ENCODE measurements at regions not wholly inside any gene's neighbourhood (a gene's known extent, or its start where the extent isn't known, plus 50 kb on each side); places are given as distances from the start of the nearest gene placed in this dataset.
A peak's percentile ranks its signal among the peaks of the same experiment; 100 is the strongest.

DNA sequence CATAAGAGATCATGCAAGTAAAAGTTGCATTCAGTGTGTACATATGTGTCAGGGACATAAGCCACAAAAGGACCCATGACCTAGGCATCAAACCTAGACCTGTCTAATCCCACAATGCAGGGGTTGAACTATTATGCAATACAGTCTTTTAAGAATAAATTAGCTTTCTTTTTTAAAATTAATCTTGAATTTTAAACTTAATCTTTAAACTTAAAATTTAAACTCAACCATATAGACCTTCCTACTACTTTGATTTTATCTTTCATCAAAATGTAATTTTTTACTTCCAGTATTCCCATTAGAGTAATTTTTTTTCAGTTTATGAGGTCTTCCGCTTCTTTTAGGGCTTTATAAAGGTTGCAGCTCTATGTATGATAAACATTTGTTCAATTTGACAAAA is 702.9 kb downstream of the SUCLG1 start:
- H3K4me3 ChIP-seq (ENCODE audit: low read depth, low read length) = no peak overlapping the region
- no peak for DNase-seq (ENCODE audit: low read depth)

DNA sequence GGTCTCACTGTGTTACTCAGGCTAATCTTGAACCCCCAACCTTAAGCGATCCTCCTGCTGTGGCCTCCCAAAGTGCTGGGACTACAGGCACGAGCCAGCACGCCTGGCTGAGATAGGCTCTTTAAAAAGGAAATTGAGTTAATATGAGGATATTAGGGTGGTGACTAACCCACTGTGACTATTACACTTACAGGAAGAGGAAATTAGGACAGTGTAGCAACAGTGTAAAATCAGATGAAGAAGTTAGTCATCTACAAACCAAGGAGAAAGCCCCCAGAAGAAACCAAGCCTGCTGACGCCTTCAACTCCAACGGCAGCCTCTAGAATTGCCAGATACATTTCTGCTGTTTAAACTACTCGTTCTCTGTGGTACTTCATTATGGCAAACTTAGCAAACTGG is 711.9 kb downstream of the SUCLG1 start:
- no peak overlapping the region for H3K4me3 ChIP-seq (ENCODE audit: low read depth, low read length)
- DNase-seq (ENCODE audit: low read depth) = no peak

- DNase-seq (ENCODE audit: low read depth) = no peak
These were observed 714.2 kb downstream of the SUCLG1 start for GRCh38 chr2:83744855-83745254.

DNA sequence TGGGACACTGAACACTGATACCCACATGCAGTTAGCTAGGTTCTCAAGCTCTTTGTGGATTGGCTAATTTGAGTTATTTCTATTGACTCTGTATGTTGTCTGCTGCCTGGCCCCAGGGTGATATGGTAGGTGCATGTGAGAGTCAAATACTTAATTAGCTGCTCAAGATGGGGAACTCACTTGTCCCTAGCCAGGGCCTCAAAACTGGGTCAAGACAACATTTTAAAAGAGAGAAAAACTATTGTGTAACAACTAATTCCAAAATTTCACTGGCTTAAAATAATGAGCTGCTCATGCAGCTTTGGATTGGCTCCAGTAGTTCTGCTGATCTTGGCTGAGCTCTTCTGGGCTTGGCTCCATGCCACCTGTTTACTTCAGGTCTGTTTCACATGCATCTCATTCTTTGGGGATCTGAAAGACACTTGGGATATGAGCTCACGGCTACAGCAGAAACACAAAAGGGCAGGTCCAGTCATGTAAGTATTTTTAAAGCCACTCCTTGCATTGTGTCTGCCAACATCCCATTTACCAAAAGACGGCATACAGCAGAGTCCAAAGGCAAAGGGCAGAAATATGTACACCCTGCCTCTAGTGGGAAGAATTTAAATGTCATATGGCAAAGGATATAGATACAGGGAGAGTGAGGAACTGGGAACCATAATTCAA is 716.8 kb downstream of the SUCLG1 start:
- no peak overlapping the region for H3K4me3 ChIP-seq (ENCODE audit: low read depth, low read length)
- DNase-seq (ENCODE audit: low read depth) = peak; percentile 49

More at GRCh38 chr2:83744855-83745254, 714.2 kb downstream of the SUCLG1 start:
- no peak overlapping the region for H3K4me3 ChIP-seq (ENCODE audit: low read depth, low read length)

GRCh38 chr2:83730223-83730622 is 728.9 kb downstream of the SUCLG1 start:
- H3K4me3 ChIP-seq (ENCODE audit: low read depth, low read length) = no peak overlapping the region
- no peak for DNase-seq (ENCODE audit: low read depth)

- H3K4me3 ChIP-seq (ENCODE audit: low read depth, low read length) = no peak overlapping the region
- no peak for DNase-seq (ENCODE audit: low read depth)
These were observed 733.3 kb downstream of the SUCLG1 start for GRCh38 chr2:83725735-83726134.

DNA sequence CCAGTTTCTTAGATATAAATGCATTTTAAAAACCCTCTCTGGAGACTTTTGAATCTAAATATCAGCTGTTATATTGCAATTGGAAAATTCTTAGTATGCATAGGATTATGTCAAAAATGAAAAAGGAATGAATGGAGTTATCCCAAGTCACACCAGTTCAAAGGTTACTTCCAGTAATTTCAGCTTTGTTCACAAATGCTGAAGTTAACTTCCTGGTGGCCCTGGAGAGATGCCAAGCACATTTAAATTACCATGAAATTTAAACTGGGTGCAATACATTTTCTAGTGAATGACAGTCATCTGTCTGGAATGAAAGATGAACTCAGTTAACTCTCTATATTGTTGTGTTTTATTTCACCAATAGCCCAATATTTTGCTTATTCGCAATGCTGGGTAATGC is 753.9 kb downstream of the SUCLG1 start:
- H3K4me3 ChIP-seq (ENCODE audit: low read depth, low read length) = no peak overlapping the region
- no peak for DNase-seq (ENCODE audit: low read depth)

GRCh38 chr2:83703598-83703997 is 755.5 kb downstream of the SUCLG1 start:
- H3K4me3 ChIP-seq (ENCODE audit: low read depth, low read length) = no peak overlapping the region
- DNase-seq (ENCODE audit: low read depth) = no peak

GRCh38 chr2:83696838-83697237 is 762.2 kb downstream of the SUCLG1 start:
- no peak for DNase-seq (ENCODE audit: low read depth)
- H3K4me3 ChIP-seq (ENCODE audit: low read depth, low read length) = no peak overlapping the region

- DNase-seq (ENCODE audit: low read depth) = no peak
- no peak overlapping the region for H3K4me3 ChIP-seq (ENCODE audit: low read depth, low read length)
These were observed 763.5 kb downstream of the SUCLG1 start for GRCh38 chr2:83695530-83695929.

DNA sequence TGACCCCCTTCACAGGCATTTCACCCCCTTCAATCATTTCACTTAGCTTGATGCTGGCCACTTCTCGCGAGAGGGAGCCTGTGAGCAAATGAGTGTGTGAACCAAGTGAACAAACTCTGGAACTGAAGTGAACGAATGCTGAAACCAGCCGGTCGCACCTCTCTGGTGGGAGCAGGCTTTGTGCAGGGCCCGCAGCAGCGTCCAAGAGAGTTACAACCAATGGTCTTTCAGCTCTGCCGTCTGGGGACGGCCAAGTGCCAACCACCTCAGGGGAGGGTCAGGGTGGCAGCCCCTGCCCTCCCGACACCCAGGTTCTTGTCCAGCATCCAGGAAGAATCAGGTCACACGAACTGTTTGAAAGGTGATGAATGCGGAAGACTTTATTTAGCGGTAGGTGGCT is 764.0 kb downstream of the SUCLG1 start:
- DNase-seq (ENCODE audit: low read depth) = no peak
- H3K4me3 ChIP-seq (ENCODE audit: low read depth, low read length) = no peak overlapping the region

GRCh38 chr2:83689402-83689801 is 769.7 kb downstream of the SUCLG1 start:
- no peak overlapping the region for H3K4me3 ChIP-seq (ENCODE audit: low read depth, low read length)
- no peak for DNase-seq (ENCODE audit: low read depth)

GRCh38 chr2:83686863-83687262 is 772.2 kb downstream of the SUCLG1 start:
- peak; percentile 53 for DNase-seq (ENCODE audit: low read depth)
- H3K4me3 ChIP-seq (ENCODE audit: low read depth, low read length) = no peak overlapping the region

DNA sequence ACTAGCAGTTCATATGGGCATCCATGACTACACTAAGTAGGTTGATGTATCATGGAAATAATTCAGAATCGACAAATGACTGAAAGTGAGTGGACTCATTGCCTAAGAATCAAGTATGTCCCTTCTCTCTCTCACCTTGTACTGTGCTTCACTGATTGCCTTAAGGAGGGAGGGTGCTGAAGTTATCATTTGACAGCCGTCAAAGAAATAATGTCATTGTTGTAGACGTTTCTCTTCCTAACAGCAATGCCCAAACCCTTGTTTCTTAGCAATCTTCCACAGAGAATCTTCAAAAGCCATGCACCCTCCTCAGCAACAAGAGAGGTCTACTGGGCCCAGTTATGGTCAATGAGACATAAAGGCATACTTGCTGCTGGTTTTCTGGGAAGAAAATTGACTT is 785.0 kb downstream of the SUCLG1 start:
- H3K4me3 ChIP-seq (ENCODE audit: low read depth, low read length) = no peak overlapping the region
- DNase-seq (ENCODE audit: low read depth) = no peak

- DNase-seq (ENCODE audit: low read depth) = peak; percentile 75
- no peak overlapping the region for H3K4me3 ChIP-seq (ENCODE audit: low read depth, low read length)
These were observed 793.2 kb downstream of the SUCLG1 start for GRCh38 chr2:83665894-83666293.

DNA sequence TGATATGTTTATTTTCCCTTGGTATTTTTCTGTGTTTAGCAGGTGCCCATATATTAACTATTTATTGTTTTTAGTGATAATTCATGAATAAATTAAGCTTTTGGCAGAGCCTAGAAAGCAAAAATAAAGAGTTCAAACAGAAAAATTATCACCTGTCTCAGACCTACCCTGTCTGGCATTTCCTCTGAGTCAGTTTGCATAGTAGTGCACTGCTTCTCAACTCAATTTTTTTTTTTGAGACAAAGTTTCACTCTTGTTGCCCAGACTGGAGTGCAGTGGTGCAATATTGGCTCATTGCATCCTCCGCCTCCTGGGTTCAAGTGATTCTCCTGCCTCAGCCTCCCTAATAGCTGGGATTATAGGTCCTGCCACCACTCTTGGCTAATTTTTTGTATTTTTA is 793.9 kb downstream of the SUCLG1 start:
- no peak for DNase-seq (ENCODE audit: low read depth)
- H3K4me3 ChIP-seq (ENCODE audit: low read depth, low read length) = no peak overlapping the region

DNA sequence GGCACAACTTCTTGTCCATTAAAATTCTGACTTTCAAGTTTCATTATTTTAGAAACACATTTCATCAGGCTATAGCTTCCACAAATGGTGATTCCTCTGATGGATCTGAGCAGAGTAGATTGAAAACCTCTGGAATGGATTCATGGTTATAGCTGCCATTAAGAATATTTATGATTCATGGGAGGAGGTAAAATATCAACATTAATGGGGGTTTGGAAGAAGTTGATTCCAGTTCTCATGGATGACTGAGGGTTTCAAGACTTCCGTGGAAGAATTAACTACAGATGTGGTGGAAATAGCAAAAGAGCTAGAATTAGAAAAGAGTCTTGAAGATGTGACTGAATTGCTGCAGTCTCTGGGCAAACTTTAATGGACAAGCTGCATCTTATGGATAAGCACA is 797.4 kb downstream of the SUCLG1 start:
- DNase-seq (ENCODE audit: low read depth) = no peak

GRCh38 chr2:83654091-83654611 is 804.9 kb downstream of the SUCLG1 start:
- H3K4me3 ChIP-seq (ENCODE audit: low read depth, low read length) = no peak overlapping the region
- DNase-seq (ENCODE audit: low read depth) = no peak

More for the DNA sequence above, 797.4 kb downstream of the SUCLG1 start:
- no peak overlapping the region for H3K4me3 ChIP-seq (ENCODE audit: low read depth, low read length)

- DNase-seq (ENCODE audit: low read depth) = peak; percentile 47
These were observed 808.2 kb downstream of the SUCLG1 start for GRCh38 chr2:83650898-83651297.

GRCh38 chr2:83650161-83650560 is 808.9 kb downstream of the SUCLG1 start:
- DNase-seq (ENCODE audit: low read depth) = no peak

More at GRCh38 chr2:83650898-83651297, 808.2 kb downstream of the SUCLG1 start:
- H3K4me3 ChIP-seq (ENCODE audit: low read depth, low read length) = no peak overlapping the region

DNA sequence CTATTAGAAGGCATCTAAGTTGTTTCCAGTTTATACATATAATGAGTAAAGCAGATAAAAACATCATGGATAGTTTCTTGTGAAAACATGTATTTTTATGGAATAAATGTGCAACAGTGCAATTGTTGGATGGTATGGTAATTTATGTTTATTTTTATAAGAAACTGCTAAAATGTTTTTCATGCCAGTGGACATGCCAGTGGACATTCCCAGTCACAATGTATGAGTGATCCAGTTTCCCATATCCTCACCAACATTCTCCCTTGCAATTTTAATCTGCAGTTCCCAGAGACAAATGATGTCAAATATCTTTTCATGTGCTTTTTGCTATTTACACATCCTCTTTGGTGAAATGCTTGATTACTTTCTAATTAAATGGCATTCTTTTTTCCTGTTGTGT is 818.6 kb downstream of the SUCLG1 start:
- no peak for DNase-seq (ENCODE audit: low read depth)

More at GRCh38 chr2:83650161-83650560, 808.9 kb downstream of the SUCLG1 start:
- no peak overlapping the region for H3K4me3 ChIP-seq (ENCODE audit: low read depth, low read length)

More for the DNA sequence above, 818.6 kb downstream of the SUCLG1 start:
- H3K4me3 ChIP-seq (ENCODE audit: low read depth, low read length) = no peak overlapping the region

All from skeletal muscle cell (primary cell).